GM21529 (cell line): ENCODE measurements at regions not wholly inside any gene's neighbourhood (a gene's known extent, or its start where the extent isn't known, plus 50 kb on each side); places are given as distances from the start of the nearest gene placed in this dataset.

Source experiments
- ATAC-seq: cut with Tn5 transposase; IDR thresholded peaks from one replicate; pipeline ENCODE4 v1.9.1; 2021; ENCODE audit not compliant: unreplicated experiment

DNA sequence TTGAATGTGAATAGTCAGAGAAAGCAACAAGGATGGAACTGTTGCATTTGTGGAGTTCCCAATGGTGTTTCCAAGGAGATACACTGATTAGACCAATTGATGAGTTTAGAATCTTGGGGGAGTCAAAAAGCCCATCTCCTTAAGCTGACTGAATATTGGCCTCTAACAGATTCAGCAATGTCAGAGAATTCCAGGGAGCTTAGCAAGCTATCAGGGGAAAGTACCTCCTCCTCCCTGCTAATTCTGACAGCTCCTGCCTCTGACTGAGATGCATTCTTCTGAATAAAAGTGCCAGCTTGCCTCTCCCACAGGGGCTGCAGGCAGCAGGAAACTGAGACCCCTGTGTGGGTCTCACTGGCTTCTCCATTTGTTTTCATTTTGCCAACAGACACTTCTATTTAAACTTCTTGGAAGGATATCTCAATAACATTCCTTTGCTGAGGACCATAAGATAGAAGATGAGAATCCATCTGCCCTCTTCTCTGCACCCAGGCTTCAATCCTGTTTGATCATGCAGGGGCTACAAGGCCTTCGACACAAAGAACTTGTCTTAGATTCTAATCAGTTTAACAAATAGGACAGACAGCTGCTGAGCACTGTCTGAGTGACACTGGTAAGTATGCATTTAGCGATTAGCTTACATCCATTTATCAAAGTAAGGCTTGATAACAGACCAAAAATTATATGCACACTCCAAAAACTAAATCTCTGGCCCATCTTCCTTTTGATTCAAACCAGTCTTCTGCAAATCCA is 1080.8 kb downstream of the TUSC7 start:
- no peak for ATAC-seq

DNA sequence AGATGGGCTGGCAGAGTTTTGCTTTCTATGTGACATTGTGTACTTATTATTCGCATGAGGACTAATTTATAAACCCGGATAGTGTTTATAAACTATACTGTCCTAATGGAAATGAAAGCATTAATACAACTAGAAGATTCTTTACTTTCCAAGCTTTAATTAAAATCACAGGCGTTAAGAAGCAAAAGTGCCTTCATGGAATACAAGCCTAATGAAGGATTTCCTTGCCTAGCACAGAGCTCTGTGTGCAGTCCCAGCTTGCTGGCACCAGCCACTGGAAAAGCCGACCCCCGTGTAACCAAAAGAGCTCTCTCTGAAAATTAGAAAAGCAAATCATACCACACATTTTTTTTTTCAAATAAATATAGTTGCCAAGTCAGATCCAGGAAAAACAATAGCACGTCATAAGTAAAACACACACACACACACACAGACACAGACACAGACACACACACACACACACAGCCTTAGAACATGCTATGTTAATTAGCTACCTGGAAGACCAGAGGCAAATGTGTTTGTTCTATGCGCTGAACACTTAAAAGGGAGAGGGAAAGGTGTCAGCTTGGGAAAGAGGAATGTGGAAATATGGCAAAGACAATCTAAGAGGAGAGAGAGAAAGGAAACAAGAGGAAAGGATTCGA is 1084.2 kb downstream of the TUSC7 start:
- no peak for ATAC-seq

DNA sequence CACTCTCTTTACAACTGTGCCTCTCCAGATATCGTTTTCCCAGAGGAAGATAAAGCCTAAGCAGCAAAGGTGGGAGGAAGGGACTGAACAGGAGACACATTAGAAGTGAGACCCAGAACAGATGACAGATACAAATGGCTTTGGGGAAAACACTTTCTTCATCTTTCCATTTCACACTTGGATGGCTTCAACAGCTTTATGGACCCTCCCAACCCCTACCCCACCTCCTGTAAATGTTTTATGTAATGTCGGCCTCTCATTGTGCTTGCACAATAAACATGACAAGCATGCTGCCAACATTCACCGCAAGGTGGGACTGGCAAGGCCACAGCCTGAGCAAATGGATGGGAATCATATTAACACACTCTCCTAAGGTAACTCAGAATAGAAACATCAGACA is 1088.6 kb downstream of the TUSC7 start:
- ATAC-seq: no peak

DNA sequence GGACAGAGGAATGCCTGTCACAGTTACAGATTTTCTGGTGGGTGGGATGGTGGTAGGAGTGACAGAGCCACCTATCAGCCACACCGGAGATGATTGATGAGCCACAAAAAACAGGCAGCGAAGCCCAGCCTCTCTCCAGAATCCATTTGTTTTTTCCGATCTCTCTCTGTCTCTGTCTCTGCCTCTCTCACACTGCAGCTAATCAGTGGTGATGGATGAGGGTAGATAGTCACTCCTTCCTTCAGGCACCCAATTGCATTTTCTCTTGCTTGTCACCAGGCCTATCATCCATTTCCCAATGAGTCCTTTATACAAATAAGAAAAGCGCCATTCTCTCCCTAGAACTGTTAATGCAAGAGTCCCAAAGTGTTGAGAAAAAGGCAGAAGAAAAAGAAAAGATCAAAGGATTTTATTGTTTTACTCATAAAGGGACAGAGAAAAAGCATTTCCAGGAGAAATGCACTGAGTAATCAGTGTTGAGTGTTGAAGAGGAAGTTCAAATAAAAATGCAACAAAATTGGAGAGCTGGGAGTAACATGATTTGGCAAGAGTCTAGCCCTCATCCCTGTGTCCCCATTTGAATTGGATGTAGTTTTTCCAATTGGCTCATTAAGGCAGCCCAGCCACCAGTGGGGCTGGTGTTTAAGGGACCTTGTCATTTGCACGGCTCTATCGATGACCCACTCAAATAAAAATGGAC is 1089.3 kb downstream of the TUSC7 start:
- ATAC-seq: no peak

DNA sequence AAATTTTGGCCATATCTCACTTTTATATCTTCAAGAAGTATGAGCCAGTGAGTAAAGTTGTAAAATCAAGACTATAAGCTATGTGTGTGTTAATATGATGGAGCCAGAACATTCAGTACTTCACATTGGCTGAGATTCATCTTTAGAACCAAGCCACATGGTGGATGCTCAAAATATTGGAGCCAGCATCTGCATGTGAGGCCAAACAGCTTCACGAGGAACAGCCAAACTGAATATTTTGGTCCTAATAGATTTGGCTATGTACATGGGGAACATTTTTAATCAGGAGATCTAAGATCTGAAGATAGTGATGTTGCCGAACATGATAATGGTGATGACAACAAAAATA is 1089.8 kb downstream of the TUSC7 start:
- no peak for ATAC-seq

DNA sequence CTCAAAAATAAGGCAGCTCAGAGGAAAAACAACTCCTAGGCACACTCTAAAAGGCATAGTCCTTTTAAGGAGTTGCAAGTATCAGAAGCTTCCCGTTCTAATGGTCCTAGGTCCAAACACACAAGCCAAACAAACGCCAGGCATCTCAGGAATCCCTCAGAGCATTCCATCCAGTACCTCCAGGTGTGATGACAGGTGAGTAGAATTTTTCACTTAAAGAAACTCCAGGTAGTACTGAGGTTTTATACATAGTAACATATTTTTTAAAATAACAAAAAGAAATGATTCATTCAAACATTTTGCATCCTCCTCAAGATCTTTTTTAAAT is 1092.3 kb downstream of the TUSC7 start:
- ATAC-seq: no peak

DNA sequence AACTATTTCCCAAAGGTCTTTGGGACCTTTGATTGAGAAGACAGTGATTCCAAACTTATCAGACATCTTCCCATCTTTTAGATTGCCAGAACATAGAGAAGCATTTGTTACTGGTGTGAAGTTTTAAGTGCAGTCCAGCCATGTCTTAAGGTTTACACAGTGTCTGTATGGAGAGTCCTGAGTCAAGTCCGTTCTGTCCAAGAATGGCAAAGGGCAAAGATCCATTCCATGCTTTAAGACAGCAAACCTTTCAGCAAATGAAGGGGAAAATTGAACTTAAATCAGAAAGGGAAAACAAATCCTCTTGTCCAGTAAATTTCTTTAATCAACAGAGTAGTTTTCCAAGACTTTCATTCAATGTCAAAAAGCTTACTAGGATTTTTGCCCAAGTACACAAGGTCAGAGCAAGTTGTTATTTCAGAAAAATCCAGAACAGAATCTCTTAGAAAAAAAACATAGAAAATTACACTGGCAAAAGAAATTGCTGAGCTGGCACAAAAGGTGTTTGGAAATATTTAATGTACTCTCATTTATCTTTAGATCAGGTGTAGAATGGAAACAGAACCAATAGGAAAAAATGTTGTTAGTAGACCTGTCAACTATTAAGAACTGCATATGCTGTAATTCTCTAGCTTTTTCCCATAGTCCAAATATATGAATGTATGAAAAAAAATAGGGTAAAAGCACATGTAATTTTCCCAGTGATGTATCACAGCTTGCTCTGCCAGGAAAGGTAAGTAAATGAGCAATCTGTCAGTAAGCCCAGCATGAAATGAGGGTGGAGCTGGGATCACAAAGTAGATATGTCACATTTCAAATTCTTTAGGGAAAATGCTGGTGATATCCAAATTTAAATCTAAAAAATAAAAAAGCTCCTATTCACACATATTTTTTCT is 1099.9 kb downstream of the TUSC7 start:
- ATAC-seq: no peak

DNA sequence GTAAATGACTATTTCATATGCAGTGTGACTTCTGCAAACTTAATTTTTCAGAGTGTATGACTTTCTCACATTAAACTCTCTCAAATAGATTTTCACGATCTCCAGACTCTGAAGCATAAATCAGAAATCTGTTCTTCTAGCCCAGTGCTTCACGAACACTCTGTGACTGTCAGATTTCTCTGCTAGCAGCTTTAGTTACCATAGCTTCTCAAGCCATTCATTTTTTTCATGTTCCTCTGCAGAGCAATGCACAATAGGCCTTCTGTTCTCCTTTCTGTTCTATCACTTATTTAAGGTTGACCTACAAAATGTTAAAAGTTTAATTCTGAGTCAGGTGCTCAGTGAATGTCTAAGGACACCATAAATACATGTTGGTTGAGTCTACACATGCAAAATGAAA is 1102.2 kb downstream of the TUSC7 start:
- ATAC-seq: no peak

DNA sequence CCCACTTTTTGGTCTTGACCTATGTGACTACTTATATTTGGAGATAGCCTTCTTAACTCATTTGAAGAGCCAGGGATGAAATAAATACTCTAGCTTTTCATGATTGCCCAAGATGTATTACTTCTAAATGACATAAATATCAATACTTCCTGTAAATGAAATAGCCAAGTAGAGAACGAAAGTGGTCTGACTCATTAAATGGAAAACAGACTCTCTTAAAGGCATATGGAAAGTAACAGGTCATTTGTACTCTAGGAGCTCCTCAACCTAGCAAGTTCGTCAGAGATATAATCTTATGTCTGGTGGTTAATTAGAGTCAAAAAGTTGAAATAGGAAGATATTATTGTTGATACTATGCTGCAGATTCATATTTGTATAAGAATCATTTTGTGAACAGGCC is 1105.4 kb downstream of the TUSC7 start:
- ATAC-seq: no peak

DNA sequence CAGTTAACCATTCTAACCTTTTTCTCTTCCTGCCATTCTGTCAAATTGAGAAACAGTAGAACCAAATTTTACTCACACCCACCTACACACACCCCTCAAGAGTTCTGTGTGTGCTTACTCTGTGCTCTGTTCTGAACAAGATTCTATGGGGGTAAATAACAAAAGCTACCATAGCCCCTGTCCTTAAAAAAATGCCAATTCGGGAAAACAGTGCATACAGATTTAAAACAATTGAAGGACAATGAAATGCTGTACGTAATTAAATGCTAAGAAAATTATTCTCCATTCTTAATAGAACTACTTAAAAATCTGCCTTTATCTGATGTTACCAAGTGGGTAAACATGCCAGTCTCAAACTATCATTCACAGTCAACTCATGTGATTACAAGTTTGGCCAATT is 1107.5 kb downstream of the TUSC7 start:
- ATAC-seq: no peak

DNA sequence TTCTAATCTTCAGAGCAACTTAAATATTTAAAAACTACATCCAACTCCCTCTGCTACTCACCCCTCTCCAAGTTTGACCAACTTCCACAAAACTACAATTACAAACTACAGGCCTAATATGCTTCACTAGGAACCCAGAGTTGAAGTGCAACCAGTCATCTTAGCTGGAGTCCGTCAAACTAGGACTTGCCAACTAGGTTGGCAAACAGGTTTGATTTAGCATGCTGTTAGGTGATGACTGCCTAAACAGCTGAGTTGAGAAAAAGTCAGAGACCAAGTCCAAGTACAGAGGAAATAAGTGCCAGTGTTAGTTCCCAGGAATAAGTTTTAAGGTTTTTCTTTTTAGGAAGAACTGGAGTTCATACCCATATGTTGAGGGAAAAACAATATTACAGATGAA is 1109.0 kb downstream of the TUSC7 start:
- ATAC-seq: no peak

DNA sequence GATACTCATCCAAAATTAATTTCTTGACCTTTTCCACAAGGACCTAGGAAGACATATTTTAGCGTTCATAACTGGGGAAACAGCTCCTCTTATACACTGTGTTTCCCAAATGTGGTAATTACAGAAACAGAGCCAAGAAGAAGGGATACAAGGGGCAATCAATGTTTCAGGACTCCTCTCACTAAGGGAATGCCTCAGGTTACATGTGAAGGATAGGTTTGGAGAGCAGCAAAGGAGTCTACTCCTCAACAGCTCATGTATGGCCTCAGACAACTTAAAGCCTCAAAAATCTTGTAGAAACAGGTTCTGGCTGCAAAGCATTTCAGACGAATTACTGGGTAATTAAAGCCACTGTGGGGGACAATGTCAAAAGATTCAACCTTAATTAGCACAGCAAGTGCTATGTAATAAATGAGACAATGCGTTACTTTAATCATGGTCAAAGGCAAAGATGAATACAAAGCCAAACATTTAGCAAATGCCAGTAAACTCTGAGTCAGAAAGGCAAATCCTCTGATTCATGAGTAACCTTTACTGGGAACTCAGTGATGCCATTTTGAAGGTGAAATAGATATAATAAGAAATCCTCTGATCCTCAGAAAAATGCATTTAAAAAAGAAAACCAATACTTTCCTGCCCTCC is 1111.2 kb downstream of the TUSC7 start:
- no peak for ATAC-seq

DNA sequence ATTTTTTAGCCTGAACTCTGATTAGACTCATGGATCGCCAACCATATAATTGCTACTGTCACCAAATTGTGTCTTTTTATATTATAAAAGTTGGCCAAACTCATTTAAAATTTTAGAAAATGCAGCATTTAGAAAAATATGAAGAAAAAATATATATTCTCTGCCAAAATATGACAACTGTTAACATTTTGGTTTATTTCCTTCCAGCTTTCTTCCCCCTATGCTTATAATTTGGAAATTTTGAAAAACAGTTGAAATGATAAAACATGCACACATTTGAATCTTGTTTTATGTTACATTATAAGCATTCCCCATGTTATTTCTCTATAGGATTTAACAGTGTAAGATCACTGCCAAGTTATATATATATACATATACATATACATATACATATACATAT is 1112.8 kb downstream of the TUSC7 start:
- no peak for ATAC-seq

DNA sequence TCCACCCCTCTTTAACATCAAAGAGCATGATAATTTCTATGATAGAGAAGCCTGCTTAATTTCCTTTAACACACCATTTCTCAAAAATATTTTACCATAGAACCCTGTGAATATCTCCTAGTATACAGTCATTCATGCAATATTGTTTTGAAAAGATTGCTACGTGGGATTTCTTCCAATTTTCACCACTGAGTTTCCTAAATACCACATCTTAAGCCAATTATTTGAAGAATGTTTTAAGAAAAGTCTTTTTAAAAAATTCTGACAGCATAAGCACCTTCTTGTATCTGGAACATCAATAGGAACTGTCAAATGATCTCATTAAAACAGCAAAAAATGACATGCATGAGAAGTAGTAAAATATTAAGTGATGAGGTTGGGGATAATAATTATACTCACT is 1126.7 kb downstream of the TUSC7 start:
- no peak for ATAC-seq

DNA sequence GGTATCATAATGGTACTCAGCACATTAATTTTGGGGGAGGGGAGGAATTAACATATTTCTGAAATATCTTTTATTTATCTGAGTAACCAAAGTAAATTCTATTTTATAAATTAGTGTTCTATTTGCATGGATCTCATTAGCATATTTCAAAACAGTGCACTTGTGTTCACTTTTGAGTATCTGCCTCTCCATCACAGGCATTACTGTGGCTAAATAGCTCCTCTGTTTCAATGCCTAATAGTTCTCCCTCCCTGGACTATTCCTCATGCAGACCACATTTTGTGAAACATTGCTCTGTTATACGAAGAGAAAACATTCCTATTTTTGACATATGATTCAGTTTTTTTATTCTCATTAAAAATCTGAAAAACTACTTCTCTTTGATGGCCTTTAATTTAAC is 1127.8 kb downstream of the TUSC7 start:
- no peak for ATAC-seq

DNA sequence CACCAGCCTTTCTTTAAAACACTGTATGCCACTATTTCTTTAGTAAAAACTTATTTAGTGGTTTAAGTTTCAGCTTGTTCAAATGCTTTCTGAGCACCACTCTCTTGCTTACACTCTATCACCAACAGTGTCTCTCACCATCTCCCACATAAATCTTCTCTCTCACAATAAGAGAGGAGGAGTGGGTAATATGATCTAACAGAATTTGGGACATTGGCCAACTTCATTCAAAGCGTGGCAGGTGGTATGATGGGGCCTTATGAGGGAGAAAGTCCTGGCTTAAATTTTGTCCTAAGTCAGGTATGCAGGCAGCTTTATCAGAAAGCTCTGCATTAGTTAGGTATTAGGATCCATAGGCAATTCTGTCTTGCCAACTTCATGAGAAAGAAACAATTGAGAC is 1132.5 kb downstream of the TUSC7 start:
- no peak for ATAC-seq

DNA sequence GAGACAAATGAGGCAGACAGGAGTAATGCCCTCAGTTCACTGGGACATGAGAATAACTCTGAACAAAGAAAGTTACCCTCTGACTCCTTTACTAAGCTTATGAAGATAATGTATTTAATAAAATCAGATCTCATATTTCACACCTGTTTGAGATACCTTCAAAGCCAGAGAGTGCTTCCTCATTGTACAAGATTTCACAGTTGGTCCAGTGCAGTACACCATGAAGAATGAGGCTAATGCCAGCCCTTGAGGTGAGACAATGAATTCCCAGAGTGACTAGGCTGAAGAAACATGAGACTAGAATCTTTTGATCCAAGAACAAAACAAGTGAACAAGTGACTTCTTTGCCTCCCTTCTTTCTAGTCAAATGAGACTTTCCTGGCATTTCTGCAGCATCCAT is 1133.8 kb downstream of the TUSC7 start:
- ATAC-seq: no peak

DNA sequence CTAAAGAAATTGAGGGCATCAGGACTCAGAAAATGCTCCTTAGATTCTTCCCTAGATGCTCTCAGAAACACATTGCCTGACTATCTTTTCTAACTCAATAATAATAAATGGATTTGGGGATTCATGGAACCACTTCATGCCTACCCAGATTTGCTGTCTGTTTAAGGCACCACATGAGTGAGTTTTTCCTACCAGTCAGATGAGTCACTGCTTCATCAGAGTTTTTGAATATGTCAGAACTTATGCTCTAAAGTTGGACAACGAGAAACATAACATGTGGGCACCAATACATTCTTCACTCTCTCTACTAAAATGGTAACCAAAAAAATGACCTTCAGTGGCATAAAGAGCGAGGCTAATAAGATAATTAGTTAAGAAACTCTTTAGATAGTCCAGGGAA is 1135.1 kb downstream of the TUSC7 start:
- ATAC-seq: no peak

DNA sequence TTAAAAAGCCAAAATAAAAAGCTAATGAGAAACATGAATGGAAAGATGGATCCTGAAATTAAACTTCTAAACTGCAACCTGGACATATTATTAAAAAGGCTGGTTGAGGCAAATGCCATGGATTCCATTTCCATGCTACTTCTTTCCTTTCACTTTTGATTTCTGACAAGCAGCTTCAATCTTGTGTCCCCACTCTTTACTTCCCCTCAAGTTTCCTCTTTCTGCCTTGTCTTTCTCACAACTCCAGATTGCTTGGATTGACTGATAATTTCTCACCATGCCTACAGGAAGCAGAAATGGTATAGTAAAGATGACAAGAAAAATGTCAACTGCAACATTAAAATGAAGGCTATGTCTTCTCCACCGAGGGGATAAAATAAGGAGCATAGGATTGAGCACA is 1136.7 kb downstream of the TUSC7 start:
- ATAC-seq: no peak

DNA sequence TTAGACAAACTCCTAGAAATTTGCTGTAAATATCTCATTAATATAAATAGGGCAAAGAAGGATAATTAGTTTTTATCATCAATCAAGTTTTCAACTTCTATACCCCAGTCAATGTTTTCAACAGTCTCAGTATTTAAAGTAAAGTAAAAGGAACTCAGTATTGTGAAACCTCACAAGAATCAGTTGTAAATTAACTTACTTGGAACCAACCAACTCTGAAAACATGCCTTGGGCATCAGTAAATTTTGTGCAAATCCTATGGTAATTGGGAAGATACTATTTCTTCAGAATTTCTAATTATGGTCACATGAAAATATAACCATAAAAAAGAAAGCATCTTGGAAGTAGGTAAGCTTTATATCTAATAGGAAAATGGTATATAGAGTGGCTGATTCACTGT is 1139.0 kb downstream of the TUSC7 start:
- no peak for ATAC-seq
